IMR-90 (cell line): ENCODE measurements at regions not wholly inside any gene's neighbourhood (a gene's known extent, or its start where the extent isn't known, plus 50 kb on each side); places are given as distances from the start of the nearest gene placed in this dataset.

Experiments
- ATAC-seq: fragments of 200-7000 bp; cut with Tn5 transposase; 2 replicates; pipeline ENCODE4 v1.9.1; 2020; ENCODE audit warnings: low read depth, mild to moderate bottlenecking, moderate library complexity
- BruUV-seq: library from RNA; stranded (reverse); fragments of 400-500 nt; replicated peaks from 2 replicates; lab custom pipeline; 2021; lab: Mats Ljungman, UMichigan
- CTCF ChIA-PET: fragments of 300-600 bp; formaldehyde crosslinking; extraction: SDS; loops from one replicate; lab custom pipeline; 2021; ENCODE audit warnings: antibody characterized with exemption; lab: Yijun Ruan, JAX
- POLR2A ChIA-PET: fragments of 300-600 bp; sonication (Branson Sonifier 250); formaldehyde crosslinking; loops from one replicate; lab custom pipeline; 2022; ENCODE audit warnings: antibody characterized with exemption; ENCODE audit not compliant: unreplicated experiment; lab: Charles Lee
- DNase-seq: peaks from one replicate; pipeline ENCODE4 v3.0.0; 2013
- H2AFZ ChIP-seq: replicated peaks from 2 replicates; pipeline ENCODE3; 2013; ENCODE audit warnings: low read length, mild to moderate bottlenecking; ENCODE audit not compliant: poor library complexity
- H2AK5ac ChIP-seq: 2 replicates; pipeline ENCODE4 v1.6.1; 2013; ENCODE audit warnings: low read depth, low read length, inconsistent platforms
- H2AK9ac ChIP-seq: replicated peaks from 2 replicates; pipeline ENCODE3; 2013; ENCODE audit warnings: mild to moderate bottlenecking, low read depth, low read length, moderate library complexity; ENCODE audit not compliant: poor library complexity
- H2BK120ac ChIP-seq: 2 replicates; pipeline ENCODE4 v1.6.1; 2013; ENCODE audit warnings: low read depth, low read length, inconsistent platforms
- H2BK15ac ChIP-seq: 3 replicates; pipeline ENCODE4 v1.6.1; 2013; ENCODE audit warnings: low read depth, low read length, inconsistent platforms
- H2BK20ac ChIP-seq: 2 replicates; pipeline ENCODE4 v1.6.1; 2013; ENCODE audit warnings: low read depth, mild to moderate bottlenecking, inconsistent platforms, low read length, moderate library complexity
- H2BK5ac ChIP-seq: 2 replicates; pipeline ENCODE4 v1.6.1; 2013; ENCODE audit warnings: mild to moderate bottlenecking, low read depth, low read length, inconsistent platforms; ENCODE audit not compliant: poor library complexity, severe bottlenecking
- H3K14ac ChIP-seq: replicated peaks from 2 replicates; pipeline ENCODE4 v1.6.1; 2013; ENCODE audit warnings: low read depth, low read length, inconsistent platforms
- H3K18ac ChIP-seq: 2 replicates; pipeline ENCODE4 v1.6.1; 2013; ENCODE audit warnings: low read depth, low read length, control low read depth
- H3K23ac ChIP-seq: 2 replicates; pipeline ENCODE4 v1.6.1; 2013; ENCODE audit warnings: low read depth, low read length, inconsistent platforms
- H3K27ac ChIP-seq: 2 replicates; pipeline ENCODE4 v1.5.1; 2013; ENCODE audit warnings: mild to moderate bottlenecking, control low read depth, low read length; ENCODE audit not compliant: insufficient read depth
- H3K27me3 ChIP-seq: 2 replicates; pipeline ENCODE4 v1.6.1; 2013; ENCODE audit warnings: low read length; ENCODE audit not compliant: control insufficient read depth, insufficient read depth
- H3K36me3 ChIP-seq: 2 replicates; pipeline ENCODE4 v1.6.1; 2013; ENCODE audit warnings: low read length, mixed read lengths; ENCODE audit not compliant: control insufficient read depth, insufficient read depth
- H3K4ac ChIP-seq: 2 replicates; pipeline ENCODE4 v1.6.1; 2013; ENCODE audit warnings: low read depth, low read length, inconsistent platforms
- H3K4me1 ChIP-seq: 2 replicates; pipeline ENCODE4 v1.6.1; 2013; ENCODE audit warnings: low read length, mixed read lengths; ENCODE audit not compliant: control insufficient read depth, insufficient read depth
- H3K4me2 ChIP-seq: 2 replicates; pipeline ENCODE4 v1.6.1; 2013; ENCODE audit warnings: low read depth, mild to moderate bottlenecking, control low read depth, low read length, moderate library complexity
- H3K4me3 ChIP-seq: 2 replicates; pipeline ENCODE4 v1.5.1; 2013; ENCODE audit warnings: low read depth, mild to moderate bottlenecking, control low read depth, low read length, moderate library complexity; ENCODE audit not compliant: insufficient read depth
- H3K56ac ChIP-seq: 2 replicates; pipeline ENCODE4 v1.6.1; 2013; ENCODE audit warnings: low read length, inconsistent platforms; ENCODE audit not compliant: insufficient read depth; ENCODE audit errors: extremely low read depth
- H3K79me1 ChIP-seq, 2 experiments: 2 replicates each; pipeline ENCODE4 v1.6.1; 2013; ENCODE audit warnings: low read length in 2 of 2, inconsistent platforms in 1 of 2, low read depth in 1 of 2
- H3K9ac ChIP-seq: 2 replicates; pipeline ENCODE4 v1.6.1; 2013; ENCODE audit warnings: low read depth, low read length, control low read depth
- H3K9me1 ChIP-seq: 2 replicates; pipeline ENCODE4 v1.6.1; 2013; ENCODE audit warnings: low read length, inconsistent platforms; ENCODE audit not compliant: insufficient read depth
- H3K9me3 ChIP-seq: 2 replicates; pipeline ENCODE4 v1.6.1; 2013; ENCODE audit warnings: low read length; ENCODE audit not compliant: control insufficient read depth, insufficient read depth
- H4K20me1 ChIP-seq: 2 replicates; pipeline ENCODE4 v1.6.1; 2013; ENCODE audit warnings: low read length, inconsistent platforms; ENCODE audit not compliant: insufficient read depth
- H4K5ac ChIP-seq: 2 replicates; pipeline ENCODE4 v1.6.1; 2013; ENCODE audit warnings: mild to moderate bottlenecking, low read depth, low read length, control low read depth
- H4K8ac ChIP-seq, 2 experiments: 2 replicates each; pipeline ENCODE4 v1.6.1; 2013; ENCODE audit warnings: low read depth in 2 of 2, low read length in 2 of 2, control low read depth in 1 of 2, inconsistent platforms in 1 of 2
- H4K91ac ChIP-seq: 2 replicates; pipeline ENCODE4 v1.6.1; 2013; ENCODE audit warnings: low read depth, low read length, inconsistent platforms; ENCODE audit not compliant: insufficient read depth
- ELK1 ChIP-seq: fragments of 150-350 bp; IDR thresholded peaks from 2 replicates; pipeline ENCODE4 v1.6.1; 2016; ENCODE audit warnings: low read depth, mild to moderate bottlenecking, low read length, moderate library complexity, borderline replicate concordance
- FOS ChIP-seq: fragments of 150-350 bp; IDR thresholded peaks from 2 replicates; pipeline ENCODE4 v1.6.1; 2016; ENCODE audit warnings: low read depth, low read length
- MAFK ChIP-seq: IDR thresholded peaks from 2 replicates; pipeline ENCODE4 v1.6.1; 2012; ENCODE audit warnings: low read depth, low read length, improper control_type of control experiment
- SMC3 ChIP-seq: fragments of 150-350 bp; IDR thresholded peaks from 2 replicates; pipeline ENCODE4 v1.6.1; 2016; ENCODE audit warnings: low read depth, mild to moderate bottlenecking, antibody characterized with exemption, low read length, moderate library complexity
- WGBS, 2 experiments: methylation state at CpG; one replicate each; pipeline versions ENCODE4 v1.1.5 to v1.1.7; 2013; ENCODE audit warnings: missing lambda C conversion rate in 2 of 2; ENCODE audit not compliant: insufficient read length in 1 of 2; ENCODE audit errors: extremely low coverage in 2 of 2; 5-methylcytosine and 5-hydroxymethylcytosine counted together
- dilution Hi-C: fragments of 300-500 bp; cut with HindIII; formaldehyde crosslinking; loops from one replicate; pipeline ENCODE4 v1.14.3; 2018; ENCODE audit warnings: low sequenced_read_pairs; ENCODE audit not compliant: unreplicated experiment
- in situ Hi-C: fragments of 300-500 bp; cut with MboI; formaldehyde crosslinking; loops from 3 replicates; pipeline ENCODE4 v1.14.3; 2019; ENCODE audit warnings: low sequenced_read_pairs, inconsistent platforms, mixed read lengths
- intact Hi-C: fragments of 100-400 bp; cut with micrococcal nuclease; formaldehyde crosslinking; loops from 2 replicates; pipeline ENCODE4 v1.10.0; 2022
- TF ChIP-seq, protein P1 (sequence below): fragments of 150-350 bp; IDR thresholded peaks from 2 replicates; pipeline ENCODE4 v1.6.1; 2017; ENCODE audit warnings: mild to moderate bottlenecking, antibody characterized with exemption, low read length, low read depth

DNA sequence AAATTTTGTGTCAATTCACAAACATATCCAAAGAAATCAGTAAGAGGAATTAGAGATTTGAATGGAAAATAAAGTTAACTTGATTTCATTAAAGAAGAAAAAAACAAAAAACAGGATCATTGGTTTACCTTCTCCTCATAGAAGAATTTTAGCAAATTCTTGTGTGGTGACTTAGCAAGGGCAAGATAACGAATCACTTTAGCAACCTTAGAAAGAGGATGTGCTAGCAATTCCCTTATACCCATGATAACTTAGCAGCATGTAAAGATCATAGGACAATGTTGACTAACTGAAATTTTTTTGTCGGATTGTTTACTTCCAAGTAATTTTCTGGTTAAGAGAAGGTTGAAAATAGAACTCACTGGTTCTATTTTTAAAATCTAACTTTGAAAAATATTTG is 609.3 kb downstream of the GBE1 start:
- no peak overlapping the region for H2BK5ac ChIP-seq
- no peak overlapping the region for H3K27ac ChIP-seq
- no peaks in the 10 kb centered on the region for H3K9me1 ChIP-seq
- no peak overlapping the region for H3K4me3 ChIP-seq
- no peaks in the 10 kb centered on the region for H4K20me1 ChIP-seq
- H4K91ac ChIP-seq: no peak overlapping the region
- no peak for TF ChIP-seq MAFK
- TF ChIP-seq, protein P1, sequence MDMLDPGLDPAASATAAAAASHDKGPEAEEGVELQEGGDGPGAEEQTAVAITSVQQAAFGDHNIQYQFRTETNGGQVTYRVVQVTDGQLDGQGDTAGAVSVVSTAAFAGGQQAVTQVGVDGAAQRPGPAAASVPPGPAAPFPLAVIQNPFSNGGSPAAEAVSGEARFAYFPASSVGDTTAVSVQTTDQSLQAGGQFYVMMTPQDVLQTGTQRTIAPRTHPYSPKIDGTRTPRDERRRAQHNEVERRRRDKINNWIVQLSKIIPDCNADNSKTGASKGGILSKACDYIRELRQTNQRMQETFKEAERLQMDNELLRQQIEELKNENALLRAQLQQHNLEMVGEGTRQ: no peak
- TF ChIP-seq FOS: no peak
- no peak for TF ChIP-seq SMC3
- TF ChIP-seq ELK1: no peak
- no TSS peak for BruUV-seq
- no peaks in the 10 kb centered on the region for H3K27me3 ChIP-seq
- ATAC-seq: no peak
- H3K79me1 ChIP-seq: no peaks in the 10 kb centered on the region
- H3K18ac ChIP-seq: no peak overlapping the region
- DNase-seq: no peak
- peaks cover 14% of the 10 kb centered on the region for H3K9me3 ChIP-seq
- H2BK20ac ChIP-seq: no peak overlapping the region
- H2AK5ac ChIP-seq: no peak overlapping the region
- H3K9ac ChIP-seq: no peak overlapping the region
- dilution Hi-C loops (no loop called here), intact Hi-C loops (no loop called here), in situ Hi-C loops (no loop called here)
- H2BK15ac ChIP-seq: no peak overlapping the region
- no CpG with 5 or more reads among the region's 2 CpGs for WGBS, 2 experiments
- no peaks in the 10 kb centered on the region for H3K4me1 ChIP-seq
- ChIA-PET CTCF (no interaction called here), POLR2A (no interaction called here)
- H3K56ac ChIP-seq: no peak overlapping the region
- no peak overlapping the region for H2AK9ac ChIP-seq
- no peak overlapping the region for H3K4me2 ChIP-seq
- H3K23ac ChIP-seq: no peak overlapping the region
- H4K5ac ChIP-seq: no peak overlapping the region
- H2BK120ac ChIP-seq: no peak overlapping the region
- H3K36me3 ChIP-seq: no peaks in the 10 kb centered on the region
- no peak overlapping the region for H3K4ac ChIP-seq
- no peak overlapping the region for H4K8ac ChIP-seq
- H2AFZ ChIP-seq: no peak overlapping the region
- H3K14ac ChIP-seq: no peak overlapping the region
